ENCODE measurements at regions not wholly inside any gene's neighbourhood (a gene's known extent, or its start where the extent isn't known, plus 50 kb on each side); places are given as distances from the start of the nearest gene placed in this dataset.

DNA sequence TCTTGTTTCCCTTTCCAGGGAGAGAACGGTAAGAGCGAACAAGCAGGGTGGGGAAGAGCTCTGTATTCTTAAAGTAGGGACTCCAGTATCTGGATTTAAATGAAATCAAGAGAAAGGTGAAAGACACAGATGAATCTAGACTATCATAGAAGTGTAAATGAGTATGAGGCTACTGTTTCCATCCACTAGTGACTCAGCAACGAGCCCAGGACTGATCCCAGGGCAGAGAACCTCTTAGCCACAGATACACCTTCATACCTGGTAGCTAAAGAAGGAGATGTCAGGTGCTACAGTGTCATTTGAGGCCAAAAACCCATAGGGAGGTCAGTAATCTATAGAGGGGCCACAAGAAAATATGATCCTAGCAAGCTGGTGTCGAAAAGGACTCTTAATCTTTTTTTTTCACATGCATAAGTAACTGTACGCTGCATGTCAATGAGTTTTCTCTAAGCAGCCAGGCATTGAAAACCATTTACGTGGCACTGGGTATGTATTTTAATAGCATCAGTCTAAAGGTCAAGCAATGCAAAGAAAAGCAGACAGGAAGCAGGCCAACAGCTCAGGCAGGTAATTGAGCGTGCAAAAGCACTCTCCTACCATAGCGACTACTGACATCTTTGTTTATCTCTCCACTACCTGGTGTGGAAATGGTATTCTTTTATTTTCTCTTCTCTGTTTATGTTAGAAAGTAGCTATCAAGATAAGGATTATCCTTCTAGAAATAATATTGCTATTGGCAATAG lies 91.5 kb upstream of the EGR2 start:
- no peaks in the 10 kb centered on the region for H3K4me1 ChIP-seq
- H3K36me3 ChIP-seq = no peaks in the 10 kb centered on the region
- H3K27me3 ChIP-seq (ENCODE audit: low read depth) = peaks cover 64% of the 10 kb centered on the region
- no peak for DNase-seq
- intact Hi-C loops (cut with micrococcal nuclease) = no loop called here
- H3K27ac ChIP-seq (replicated peaks) = no peak overlapping the region
- TF ChIP-seq CTCF (IDR thresholded peaks at IDR 0.05; ENCODE audit: borderline replicate concordance) = no peak
- no peak overlapping the region for H3K4me3 ChIP-seq
- no peaks in the 10 kb centered on the region for H3K9me3 ChIP-seq (replicated peaks)

DNA sequence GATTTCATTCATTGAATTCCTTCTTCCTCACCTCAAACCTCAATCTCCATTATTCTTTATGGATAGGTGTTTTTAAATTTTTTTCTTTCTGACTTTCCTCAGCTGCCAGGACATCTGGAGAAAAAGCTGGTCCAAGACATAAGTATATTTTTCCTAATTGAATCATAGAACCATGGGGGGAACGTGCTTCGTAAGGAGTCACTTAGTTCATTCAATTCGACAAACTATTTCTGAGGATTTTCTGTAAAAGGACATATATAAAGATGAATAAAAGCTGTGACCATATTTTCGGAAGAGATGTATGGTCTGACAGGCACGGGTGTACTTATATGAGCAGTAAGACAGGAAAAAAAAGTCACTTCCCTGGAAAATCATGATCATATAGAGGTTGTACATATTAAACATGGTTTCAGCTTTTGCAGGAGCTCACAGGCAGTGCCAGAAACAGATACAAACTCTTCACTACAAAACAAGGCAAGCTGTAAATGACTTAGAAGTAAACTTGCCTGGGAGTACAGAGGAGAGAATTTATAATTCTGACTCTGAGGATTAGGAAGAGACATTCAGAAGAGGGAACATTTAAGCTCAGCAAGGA lies 88.2 kb upstream of the EGR2 start:
- Histone ChIP-seq H3K4me1 (no peaks in the 10 kb centered on the region), H3K27ac (replicated peaks) (peak overlapping the region; percentile 59), H3K4me3 (no peak overlapping the region), H3K27me3 (ENCODE audit: low read depth) (peaks cover 58% of the 10 kb centered on the region), H3K36me3 (no peaks in the 10 kb centered on the region), H3K9me3 (replicated peaks) (peaks cover 3% of the 10 kb centered on the region)
- intact Hi-C loops (cut with micrococcal nuclease) = no loop called here
- DNase-seq = no peak
- TF ChIP-seq CTCF (IDR thresholded peaks at IDR 0.05; ENCODE audit: borderline replicate concordance) = no peak

DNA sequence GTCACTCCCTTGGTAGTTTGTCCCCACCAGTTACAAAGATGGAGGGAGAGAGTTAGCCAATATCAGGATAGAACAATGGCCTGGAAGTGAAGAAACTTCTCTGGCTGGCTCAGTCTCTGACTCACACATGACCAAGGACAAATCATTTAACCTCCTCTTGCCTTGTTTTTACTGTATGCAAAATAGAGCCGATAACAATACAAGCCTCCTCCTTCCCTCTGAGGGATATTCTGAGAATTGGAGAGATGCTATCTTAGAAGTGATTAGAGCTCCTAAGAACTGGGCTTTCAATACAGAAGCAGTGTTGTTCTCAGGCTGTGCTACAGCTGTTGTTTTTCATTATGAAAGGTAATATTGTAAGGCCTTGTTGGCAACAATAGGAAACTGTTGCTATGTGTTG lies 87.7 kb upstream of the EGR2 start:
- Histone ChIP-seq H3K36me3 (no peaks in the 10 kb centered on the region), H3K9me3 (replicated peaks) (peaks cover 3% of the 10 kb centered on the region), H3K27ac (replicated peaks) (peak overlapping the region; percentile 59), H3K4me3 (no peak overlapping the region), H3K27me3 (ENCODE audit: low read depth) (peaks cover 61% of the 10 kb centered on the region), H3K4me1 (no peaks in the 10 kb centered on the region)
- no peak for DNase-seq
- intact Hi-C loops (cut with micrococcal nuclease) = no loop called here
- no peak for TF ChIP-seq CTCF (IDR thresholded peaks at IDR 0.05; ENCODE audit: borderline replicate concordance)

DNA sequence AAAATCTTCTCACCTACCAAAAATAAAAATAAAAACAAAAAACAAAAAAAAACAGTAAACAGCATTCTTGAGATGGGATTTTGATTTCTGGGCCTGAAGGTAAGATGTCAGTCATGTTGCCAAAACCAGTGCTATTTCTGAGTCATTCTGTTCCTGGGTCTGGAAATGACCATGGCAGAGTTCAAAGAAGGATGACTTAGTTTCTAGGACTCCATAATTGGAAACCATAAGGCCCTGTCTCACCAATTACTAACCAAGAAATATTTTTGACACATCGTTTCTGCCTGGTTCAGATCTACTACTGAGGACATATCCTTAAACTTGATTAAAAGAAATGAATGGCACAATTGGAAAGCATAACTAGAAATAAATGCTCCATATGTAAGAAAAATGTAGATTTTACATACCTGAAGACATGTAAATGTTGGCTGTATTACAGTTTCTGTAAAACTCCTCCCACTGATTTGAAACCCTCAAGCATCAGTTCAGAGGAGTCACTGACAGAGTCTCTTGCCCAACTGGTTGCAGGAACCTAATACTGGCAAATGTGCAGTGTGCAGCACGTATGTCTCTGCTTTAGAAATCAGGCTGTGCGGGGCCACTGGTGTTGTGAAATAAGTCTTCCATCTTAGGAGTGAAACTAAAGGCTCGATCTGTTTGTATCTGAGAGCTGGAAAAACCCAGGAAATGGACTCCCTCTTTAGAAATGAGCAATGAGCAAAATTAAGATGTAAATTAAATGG lies 84.8 kb upstream of the EGR2 start:
- H3K27ac ChIP-seq (replicated peaks) = no peak overlapping the region
- no peaks in the 10 kb centered on the region for H3K4me1 ChIP-seq
- H3K27me3 ChIP-seq (ENCODE audit: low read depth) = peaks cover 65% of the 10 kb centered on the region
- H3K4me3 ChIP-seq = no peak overlapping the region
- no peaks in the 10 kb centered on the region for H3K36me3 ChIP-seq
- no peak for DNase-seq
- H3K9me3 ChIP-seq (replicated peaks) = peaks cover 3% of the 10 kb centered on the region
- intact Hi-C loops (cut with micrococcal nuclease) = no loop called here
- no peak for TF ChIP-seq CTCF (IDR thresholded peaks at IDR 0.05; ENCODE audit: borderline replicate concordance)

- Histone ChIP-seq H3K9me3 (replicated peaks) (peaks cover 3% of the 10 kb centered on the region), H3K4me1 (no peaks in the 10 kb centered on the region), H3K4me3 (no peak overlapping the region), H3K36me3 (no peaks in the 10 kb centered on the region), H3K27me3 (ENCODE audit: low read depth) (peaks cover 53% of the 10 kb centered on the region), H3K27ac (replicated peaks) (no peak overlapping the region)
- no peak for DNase-seq
- intact Hi-C loops (cut with micrococcal nuclease) = no loop called here
- TF ChIP-seq CTCF (IDR thresholded peaks at IDR 0.05; ENCODE audit: borderline replicate concordance) = no peak
Observed at GRCh38 chr10:62899311-62899710, 83.1 kb upstream of the EGR2 start.

Measured in left ventricle myocardium inferior (tissue), 1 donor.